ENCODE measurements at regions not wholly inside any gene's neighbourhood (a gene's known extent, or its start where the extent isn't known, plus 50 kb on each side); places are given as distances from the start of the nearest gene placed in this dataset.

DNA sequence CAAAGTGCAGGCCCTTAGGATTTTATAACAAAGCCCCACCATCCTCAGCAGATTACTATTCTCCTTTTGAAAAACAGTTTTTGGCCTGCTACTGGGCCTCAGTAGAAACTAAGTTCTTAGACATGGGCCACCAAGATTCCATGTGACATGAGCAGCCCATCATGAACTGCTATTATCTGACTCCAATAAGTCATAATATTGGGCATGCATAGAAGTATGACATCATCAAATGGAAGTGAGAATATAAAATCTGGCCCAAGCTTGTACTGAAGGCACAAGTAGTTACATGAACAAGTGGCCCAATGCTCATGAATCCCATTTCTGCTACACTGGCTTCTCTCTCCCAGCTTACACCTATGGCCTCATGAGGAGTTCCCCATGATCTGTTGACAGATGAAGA is 404.8 kb downstream of the EPHA5 start:
- no peak for TF ChIP-seq CREB1 (IDR thresholded peaks at IDR 0.05; ENCODE audit: low read depth)
- no peak for TF ChIP-seq TCF12 (IDR thresholded peaks at IDR 0.05; ENCODE audit: low read depth)
- no peak for TF ChIP-seq CEBPB (IDR thresholded peaks at IDR 0.05)

DNA sequence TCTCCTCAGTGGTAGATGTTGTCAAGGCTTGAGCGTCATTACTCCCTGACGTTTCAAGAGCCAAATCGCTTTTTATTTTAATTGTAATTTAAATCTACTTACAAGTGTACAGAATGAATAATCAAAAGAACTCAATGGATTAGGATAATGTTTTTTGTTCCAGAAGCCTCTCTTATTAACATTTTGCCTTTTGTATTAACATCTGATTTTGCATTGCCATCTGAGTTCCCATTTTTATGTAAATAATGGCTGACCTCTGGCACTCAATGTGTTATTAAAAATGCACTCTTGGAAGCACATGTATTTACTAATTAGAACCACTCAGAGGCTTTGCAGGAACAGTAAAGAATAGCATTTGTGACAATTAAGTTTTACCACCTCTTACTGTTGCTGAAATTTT is 411.0 kb downstream of the EPHA5 start:
- TF ChIP-seq ZBTB7A (IDR thresholded peaks at IDR 0.05; ENCODE audit: low read depth) (no peak), TAF1 (IDR thresholded peaks at IDR 0.05; ENCODE audit: low read depth) (no peak), CEBPB (IDR thresholded peaks at IDR 0.05) (no peak), TCF12 (IDR thresholded peaks at IDR 0.05; ENCODE audit: low read depth) (no peak)
- TF ChIP-seq, protein P1, sequence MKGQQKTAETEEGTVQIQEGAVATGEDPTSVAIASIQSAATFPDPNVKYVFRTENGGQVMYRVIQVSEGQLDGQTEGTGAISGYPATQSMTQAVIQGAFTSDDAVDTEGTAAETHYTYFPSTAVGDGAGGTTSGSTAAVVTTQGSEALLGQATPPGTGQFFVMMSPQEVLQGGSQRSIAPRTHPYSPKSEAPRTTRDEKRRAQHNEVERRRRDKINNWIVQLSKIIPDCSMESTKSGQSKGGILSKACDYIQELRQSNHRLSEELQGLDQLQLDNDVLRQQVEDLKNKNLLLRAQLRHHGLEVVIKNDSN (IDR thresholded peaks at IDR 0.05) = no peak

DNA sequence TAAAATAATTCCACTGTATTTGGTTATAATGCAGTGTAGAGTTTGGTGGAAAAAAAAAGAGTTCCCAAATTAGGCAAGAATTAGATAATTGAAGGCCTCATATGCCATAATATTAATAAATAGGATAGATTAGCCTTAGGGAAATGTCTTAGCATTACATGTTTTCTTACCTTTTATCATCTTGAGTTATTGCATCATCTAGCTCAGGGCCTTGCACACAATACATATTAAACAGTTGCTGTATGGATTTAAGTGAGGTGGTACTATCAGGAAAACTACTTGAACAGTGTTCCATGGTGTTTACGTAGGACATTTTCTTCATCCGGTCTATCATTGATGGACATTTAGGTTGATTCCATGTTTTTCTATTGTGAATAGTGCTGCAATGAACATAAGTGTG is 419.4 kb downstream of the EPHA5 start:
- TF ChIP-seq FOXM1 (IDR thresholded peaks at IDR 0.05; ENCODE audit: borderline replicate concordance, low read depth) = no peak
- no peak for TF ChIP-seq EGR1 (IDR thresholded peaks at IDR 0.05)
- no peak for TF ChIP-seq NFIC (IDR thresholded peaks at IDR 0.05)
- TF ChIP-seq, protein P2, sequence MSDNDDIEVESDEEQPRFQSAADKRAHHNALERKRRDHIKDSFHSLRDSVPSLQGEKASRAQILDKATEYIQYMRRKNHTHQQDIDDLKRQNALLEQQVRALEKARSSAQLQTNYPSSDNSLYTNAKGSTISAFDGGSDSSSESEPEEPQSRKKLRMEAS (IDR thresholded peaks at IDR 0.05) = no peak
- no peak for TF ChIP-seq CREB1 (IDR thresholded peaks at IDR 0.05; ENCODE audit: low read depth)
- no peak for TF ChIP-seq YY1 (IDR thresholded peaks at IDR 0.05; ENCODE audit: low read depth)
- TF ChIP-seq TEAD4 (IDR thresholded peaks at IDR 0.05) = no peak
- TF ChIP-seq, protein P3, sequence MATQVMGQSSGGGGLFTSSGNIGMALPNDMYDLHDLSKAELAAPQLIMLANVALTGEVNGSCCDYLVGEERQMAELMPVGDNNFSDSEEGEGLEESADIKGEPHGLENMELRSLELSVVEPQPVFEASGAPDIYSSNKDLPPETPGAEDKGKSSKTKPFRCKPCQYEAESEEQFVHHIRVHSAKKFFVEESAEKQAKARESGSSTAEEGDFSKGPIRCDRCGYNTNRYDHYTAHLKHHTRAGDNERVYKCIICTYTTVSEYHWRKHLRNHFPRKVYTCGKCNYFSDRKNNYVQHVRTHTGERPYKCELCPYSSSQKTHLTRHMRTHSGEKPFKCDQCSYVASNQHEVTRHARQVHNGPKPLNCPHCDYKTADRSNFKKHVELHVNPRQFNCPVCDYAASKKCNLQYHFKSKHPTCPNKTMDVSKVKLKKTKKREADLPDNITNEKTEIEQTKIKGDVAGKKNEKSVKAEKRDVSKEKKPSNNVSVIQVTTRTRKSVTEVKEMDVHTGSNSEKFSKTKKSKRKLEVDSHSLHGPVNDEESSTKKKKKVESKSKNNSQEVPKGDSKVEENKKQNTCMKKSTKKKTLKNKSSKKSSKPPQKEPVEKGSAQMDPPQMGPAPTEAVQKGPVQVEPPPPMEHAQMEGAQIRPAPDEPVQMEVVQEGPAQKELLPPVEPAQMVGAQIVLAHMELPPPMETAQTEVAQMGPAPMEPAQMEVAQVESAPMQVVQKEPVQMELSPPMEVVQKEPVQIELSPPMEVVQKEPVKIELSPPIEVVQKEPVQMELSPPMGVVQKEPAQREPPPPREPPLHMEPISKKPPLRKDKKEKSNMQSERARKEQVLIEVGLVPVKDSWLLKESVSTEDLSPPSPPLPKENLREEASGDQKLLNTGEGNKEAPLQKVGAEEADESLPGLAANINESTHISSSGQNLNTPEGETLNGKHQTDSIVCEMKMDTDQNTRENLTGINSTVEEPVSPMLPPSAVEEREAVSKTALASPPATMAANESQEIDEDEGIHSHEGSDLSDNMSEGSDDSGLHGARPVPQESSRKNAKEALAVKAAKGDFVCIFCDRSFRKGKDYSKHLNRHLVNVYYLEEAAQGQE (IDR thresholded peaks at IDR 0.05; ENCODE audit: low read depth) = no peak
- TF ChIP-seq RAD21 (IDR thresholded peaks at IDR 0.05; ENCODE audit: low read depth) = no peak
- no peak for TF ChIP-seq EP300 (IDR thresholded peaks at IDR 0.05; ENCODE audit: borderline replicate concordance)
- TF ChIP-seq TCF12 (IDR thresholded peaks at IDR 0.05; ENCODE audit: low read depth) = no peak
- TF ChIP-seq, protein P1 (IDR thresholded peaks at IDR 0.05) = no peak

DNA sequence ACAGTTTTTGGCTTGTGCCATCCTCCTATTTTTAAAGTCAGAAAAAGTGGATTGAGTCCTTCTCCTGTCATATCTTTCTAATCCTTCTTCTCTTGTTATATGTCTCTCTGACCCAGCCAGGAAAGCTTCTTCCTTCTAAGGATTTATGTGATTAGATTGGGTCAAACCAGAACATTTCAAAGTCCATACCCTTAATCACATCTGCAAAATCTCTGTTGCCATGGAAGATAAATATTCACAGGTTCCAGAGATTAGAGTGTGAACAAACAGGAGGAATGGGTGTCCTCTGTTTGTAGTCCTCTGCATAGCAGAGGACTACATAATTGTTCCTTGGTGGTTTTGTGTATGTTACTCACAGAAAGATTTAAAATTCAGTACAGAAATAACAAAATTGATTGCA is 421.2 kb downstream of the EPHA5 start:
- no peak for TF ChIP-seq ZBTB7A (IDR thresholded peaks at IDR 0.05; ENCODE audit: low read depth)
- TF ChIP-seq YY1 (IDR thresholded peaks at IDR 0.05; ENCODE audit: low read depth) = no peak
- TF ChIP-seq TEAD4 (IDR thresholded peaks at IDR 0.05) = no peak
- TF ChIP-seq, protein P2 (IDR thresholded peaks at IDR 0.05) = no peak
- TF ChIP-seq, protein P1 (IDR thresholded peaks at IDR 0.05) = no peak
- TF ChIP-seq EP300 (IDR thresholded peaks at IDR 0.05; ENCODE audit: borderline replicate concordance) = no peak
- TF ChIP-seq EGR1 (IDR thresholded peaks at IDR 0.05) = no peak
- no peak for TF ChIP-seq CEBPB (IDR thresholded peaks at IDR 0.05)
- TF ChIP-seq FOXM1 (IDR thresholded peaks at IDR 0.05; ENCODE audit: borderline replicate concordance, low read depth) = no peak

DNA sequence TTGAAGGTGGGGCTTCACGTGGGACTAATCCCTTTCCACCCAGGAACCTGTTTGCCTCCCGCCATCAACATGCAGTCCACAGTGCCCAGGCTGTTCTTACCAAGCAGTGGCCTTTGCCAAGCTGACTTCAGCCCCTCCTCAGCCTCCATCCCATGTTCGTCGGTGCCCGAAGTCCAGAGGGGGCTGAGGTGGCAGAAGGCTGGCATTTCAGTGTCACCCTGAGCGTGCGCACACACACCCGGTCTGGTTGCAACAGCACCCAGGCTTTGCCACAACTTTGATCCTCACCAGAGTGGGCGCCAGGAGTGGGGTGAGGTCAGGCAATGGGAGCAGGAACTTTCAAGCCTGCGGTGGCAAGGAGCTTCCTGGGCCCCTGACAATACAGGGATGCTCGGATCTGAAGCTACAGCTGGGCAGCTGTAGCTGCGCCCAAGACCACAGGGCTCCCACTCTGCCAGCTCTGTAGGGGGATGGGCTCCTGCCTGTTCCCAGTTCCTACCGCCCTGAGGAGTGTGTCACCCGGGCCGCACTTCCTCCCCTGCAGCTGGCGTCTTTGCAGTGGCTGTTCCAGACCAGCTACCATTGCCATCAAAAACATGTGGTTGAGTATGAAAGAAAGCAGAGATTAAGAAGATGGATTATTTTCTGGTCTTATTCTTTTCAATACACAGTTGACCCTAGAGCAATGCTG is 428.0 kb downstream of the EPHA5 start:
- no peak for TF ChIP-seq CREB1 (IDR thresholded peaks at IDR 0.05; ENCODE audit: low read depth)

DNA sequence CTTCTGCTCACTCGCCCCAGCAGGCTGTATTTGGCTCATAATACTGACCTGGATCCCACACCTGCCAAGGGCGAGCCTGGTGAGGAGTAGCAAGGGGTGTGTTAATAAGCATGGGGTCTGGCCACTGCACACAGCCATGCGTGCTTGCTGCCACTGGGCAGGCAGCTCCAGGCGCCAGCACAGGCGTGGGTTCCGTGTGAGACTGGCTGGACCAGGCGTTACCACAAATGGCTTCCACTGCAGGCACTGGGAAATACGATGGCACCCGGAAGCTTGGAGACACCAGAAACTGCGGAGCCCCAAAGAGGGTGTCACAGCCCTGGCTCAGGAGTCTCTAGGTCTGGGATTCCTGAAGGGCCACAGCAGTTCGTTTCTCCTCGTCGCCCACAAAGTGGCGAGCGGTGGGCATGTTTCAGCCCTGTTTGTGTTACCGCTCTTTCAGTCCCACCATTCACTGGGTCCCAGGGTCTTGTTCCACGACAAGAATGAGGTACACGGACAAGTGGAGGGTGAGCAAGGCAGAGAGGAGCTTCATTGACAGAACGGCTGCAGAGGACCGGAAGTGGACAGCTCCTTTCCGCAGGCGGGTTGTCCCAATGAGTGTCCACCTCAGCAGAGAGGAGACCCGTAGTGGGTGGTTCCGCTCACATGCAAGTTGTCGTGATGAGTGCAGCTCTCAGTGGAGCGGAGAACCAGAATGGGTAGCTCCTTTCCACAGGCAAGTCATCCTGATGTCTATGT is 428.9 kb downstream of the EPHA5 start:
- TF ChIP-seq YY1 (IDR thresholded peaks at IDR 0.05; ENCODE audit: low read depth) (no peak), EGR1 (IDR thresholded peaks at IDR 0.05) (no peak), TAF1 (IDR thresholded peaks at IDR 0.05; ENCODE audit: low read depth) (no peak), NFIC (IDR thresholded peaks at IDR 0.05) (no peak), CEBPB (IDR thresholded peaks at IDR 0.05) (no peak)
- TF ChIP-seq, protein P2 (IDR thresholded peaks at IDR 0.05) = no peak

DNA sequence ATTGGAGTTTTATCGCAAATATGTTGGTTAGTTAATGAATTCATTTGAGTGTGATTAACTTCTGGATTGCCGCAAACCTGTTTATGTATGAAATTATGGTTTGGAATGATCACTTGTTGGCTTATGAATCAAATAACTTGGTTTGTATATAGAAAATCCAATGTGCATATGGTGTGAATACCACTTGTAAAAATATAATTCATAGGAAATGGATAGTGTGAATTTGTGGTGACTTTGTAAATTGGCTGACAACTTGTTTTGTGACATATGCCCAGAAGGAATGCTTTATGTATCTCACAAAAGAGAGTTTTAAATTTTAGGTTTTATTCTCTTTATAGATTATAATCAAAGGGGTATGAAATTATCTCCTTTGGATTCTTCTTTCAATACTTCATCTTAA is 436.2 kb downstream of the EPHA5 start:
- TF ChIP-seq CREB1 (IDR thresholded peaks at IDR 0.05; ENCODE audit: low read depth) (no peak), CEBPB (IDR thresholded peaks at IDR 0.05) (no peak), NFIC (IDR thresholded peaks at IDR 0.05) (no peak), ZBTB7A (IDR thresholded peaks at IDR 0.05; ENCODE audit: low read depth) (no peak), TEAD4 (IDR thresholded peaks at IDR 0.05) (no peak), RAD21 (IDR thresholded peaks at IDR 0.05; ENCODE audit: low read depth) (no peak), FOXM1 (IDR thresholded peaks at IDR 0.05; ENCODE audit: borderline replicate concordance, low read depth) (no peak), EP300 (IDR thresholded peaks at IDR 0.05; ENCODE audit: borderline replicate concordance) (no peak), YY1 (IDR thresholded peaks at IDR 0.05; ENCODE audit: low read depth) (no peak), TAF1 (IDR thresholded peaks at IDR 0.05; ENCODE audit: low read depth) (no peak), TCF12 (IDR thresholded peaks at IDR 0.05; ENCODE audit: low read depth) (no peak), EGR1 (IDR thresholded peaks at IDR 0.05) (no peak)
- TF ChIP-seq, protein P1 (IDR thresholded peaks at IDR 0.05) = no peak
- TF ChIP-seq, protein P2 (IDR thresholded peaks at IDR 0.05) = no peak
- TF ChIP-seq, protein P3 (IDR thresholded peaks at IDR 0.05; ENCODE audit: low read depth) = no peak
